Jurkat, Clone E6-1 (cell line): ENCODE measurements at regions not wholly inside any gene's neighbourhood (a gene's known extent, or its start where the extent isn't known, plus 50 kb on each side); places are given as distances from the start of the nearest gene placed in this dataset.
A peak's percentile ranks its signal among the peaks of the same experiment; 100 is the strongest.
"Not testable (repeated sequence)": the region's sequence is repeated elsewhere in the genome, so short reads cannot be mapped to it uniquely, and the experiment has no call there.

Source experiments
- DNase-seq: peaks from one replicate; pipeline ENCODE4 v3.0.0-alpha.2; 2011; ENCODE audit warnings: low read depth, low spot score
- H3K4me3 ChIP-seq: 2 replicates; pipeline ENCODE4 v1.5.1; 2011; ENCODE audit warnings: mild to moderate bottlenecking, low read length, control low read depth, moderate library complexity

- DNase-seq = peak; percentile 30
These were observed 643.3 kb downstream of the SOCS6 start for GRCh38 chr18:70931942-70932814.

GRCh38 chr18:70920840-70921374 lies 632.1 kb downstream of the SOCS6 start:
- DNase-seq = no peak
- no peak overlapping the region for H3K4me3 ChIP-seq

More at GRCh38 chr18:70931942-70932814, 643.3 kb downstream of the SOCS6 start:
- no peak overlapping the region for H3K4me3 ChIP-seq

- no peak for DNase-seq
- H3K4me3 ChIP-seq = no peak overlapping the region
These were observed 618.8 kb downstream of the SOCS6 start for GRCh38 chr18:70907673-70908072.

DNA sequence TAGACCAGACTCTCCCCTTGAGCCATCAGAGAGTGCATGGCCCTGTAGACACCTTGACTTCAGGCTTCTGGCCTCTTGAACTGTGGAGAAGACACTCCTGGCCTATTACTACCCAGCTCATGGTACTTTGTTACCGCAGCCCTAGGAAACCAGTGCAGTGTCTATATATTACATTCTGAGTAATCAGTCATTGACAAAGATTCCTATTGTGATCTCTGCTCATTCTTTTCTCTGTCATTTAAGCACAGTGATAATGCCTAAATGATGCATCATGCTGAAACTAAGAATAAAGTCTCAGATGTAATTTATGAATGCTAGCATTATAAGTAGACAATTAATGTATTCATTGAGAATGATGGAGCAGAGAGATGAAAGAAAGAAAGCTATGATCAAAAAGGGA lies 603.5 kb downstream of the SOCS6 start:
- DNase-seq = no peak

GRCh38 chr18:70870292-70870691 lies 581.4 kb downstream of the SOCS6 start:
- H3K4me3 ChIP-seq = no peak overlapping the region

More for the DNA sequence above, 603.5 kb downstream of the SOCS6 start:
- no peak overlapping the region for H3K4me3 ChIP-seq

DNA sequence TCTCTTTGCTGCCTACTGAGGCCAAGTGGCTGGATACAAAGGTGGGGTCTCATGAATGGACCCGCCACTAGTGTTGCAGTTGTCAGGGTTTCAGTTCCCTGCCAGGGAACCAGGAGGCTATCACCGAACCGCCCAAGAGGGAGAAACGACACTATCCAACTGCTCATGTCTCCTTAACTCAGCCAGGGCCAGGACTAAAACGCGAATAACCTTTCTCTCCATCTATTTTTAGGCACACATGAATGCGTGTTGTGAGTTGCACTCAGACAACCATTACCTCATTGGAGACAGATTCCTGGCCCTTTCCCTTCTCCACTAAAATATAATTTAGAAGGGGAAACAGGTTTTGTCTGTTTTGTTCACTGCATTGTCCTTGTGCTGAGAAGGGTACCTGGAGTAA lies 559.5 kb downstream of the SOCS6 start:
- H3K4me3 ChIP-seq = no peak overlapping the region
- no peak for DNase-seq

More at GRCh38 chr18:70870292-70870691, 581.4 kb downstream of the SOCS6 start:
- DNase-seq = no peak

DNA sequence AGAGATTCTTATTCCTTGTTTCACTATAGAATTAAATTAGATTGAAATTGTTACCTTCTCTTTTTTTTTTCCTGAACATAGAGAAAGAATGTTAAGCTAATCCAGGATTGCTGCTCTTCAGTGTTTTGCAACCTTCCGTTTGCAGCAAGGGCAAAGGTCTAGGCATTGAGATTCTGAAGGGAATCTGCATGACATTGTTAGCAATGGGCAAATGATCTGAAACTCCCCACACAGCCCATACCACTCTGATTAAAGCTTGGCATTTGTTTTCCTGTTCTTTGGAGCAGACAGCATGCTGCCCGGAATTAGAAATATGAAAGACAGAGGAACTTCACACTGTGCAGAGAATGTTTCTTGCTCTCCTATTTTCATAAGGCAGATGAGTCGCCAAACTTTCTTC lies 551.8 kb downstream of the SOCS6 start:
- no peak for DNase-seq
- no peak overlapping the region for H3K4me3 ChIP-seq

DNA sequence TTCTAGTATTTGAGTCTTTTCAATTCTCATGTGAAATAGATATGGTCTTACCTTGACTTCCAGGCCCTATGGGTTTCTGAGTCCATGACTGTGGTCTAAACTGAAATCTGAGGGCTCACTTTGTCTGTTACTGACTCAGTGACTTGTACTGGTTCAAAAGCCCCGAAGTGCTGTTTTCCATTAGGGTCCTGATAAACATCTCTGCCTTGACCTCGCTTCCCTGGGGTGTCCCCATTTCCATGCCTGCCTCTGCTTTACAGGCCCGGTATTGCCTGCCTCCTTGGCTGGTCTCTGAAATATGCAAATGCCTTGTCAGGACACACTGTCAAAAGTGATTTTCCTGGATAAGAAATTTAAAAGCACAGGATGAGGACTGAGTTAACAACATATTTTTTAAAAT lies 538.8 kb downstream of the SOCS6 start:
- DNase-seq = no peak
- no peak overlapping the region for H3K4me3 ChIP-seq

DNA sequence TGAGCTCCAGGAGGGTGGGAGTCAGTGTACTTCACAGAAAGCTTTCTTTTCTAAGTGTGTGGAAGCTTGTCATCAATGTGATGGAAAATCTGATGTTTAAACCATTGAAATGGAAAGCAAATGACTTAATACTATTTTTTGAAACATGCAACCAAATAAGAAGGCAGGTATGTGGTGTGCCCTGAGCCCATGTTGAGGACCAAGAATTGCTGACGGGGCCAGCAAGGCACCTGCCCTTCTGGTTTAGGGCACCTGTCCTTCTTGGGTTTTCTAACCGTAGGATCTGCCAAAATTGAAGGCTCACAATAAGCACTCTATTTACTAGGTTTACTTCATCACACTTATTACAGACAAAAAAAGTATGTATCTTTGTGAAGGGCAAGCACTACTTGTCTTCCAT lies 537.7 kb downstream of the SOCS6 start:
- no peak overlapping the region for H3K4me3 ChIP-seq
- DNase-seq = no peak

- H3K4me3 ChIP-seq = no peak overlapping the region
- DNase-seq = no peak
These were observed 533.8 kb downstream of the SOCS6 start for GRCh38 chr18:70822691-70823090.

DNA sequence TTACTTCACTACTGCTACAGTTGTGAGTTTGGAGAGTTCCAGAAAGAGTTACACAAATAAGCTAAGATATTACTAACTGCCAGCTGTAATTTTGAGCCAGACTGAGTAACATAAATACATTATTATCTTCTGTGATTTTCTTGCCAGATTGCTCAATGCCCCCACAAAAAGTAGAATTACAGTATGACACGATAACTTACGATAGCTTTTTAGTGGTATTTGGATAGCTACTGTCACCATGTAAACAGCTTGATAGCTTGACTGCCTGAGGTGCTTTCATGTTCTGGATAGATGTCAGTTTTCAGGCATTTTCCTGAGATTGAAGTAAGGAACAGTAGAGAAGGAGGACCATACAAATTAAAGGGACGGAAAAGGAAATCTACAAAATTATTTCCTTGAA lies 533.3 kb downstream of the SOCS6 start:
- H3K4me3 ChIP-seq = no peak overlapping the region
- DNase-seq = no peak

DNA sequence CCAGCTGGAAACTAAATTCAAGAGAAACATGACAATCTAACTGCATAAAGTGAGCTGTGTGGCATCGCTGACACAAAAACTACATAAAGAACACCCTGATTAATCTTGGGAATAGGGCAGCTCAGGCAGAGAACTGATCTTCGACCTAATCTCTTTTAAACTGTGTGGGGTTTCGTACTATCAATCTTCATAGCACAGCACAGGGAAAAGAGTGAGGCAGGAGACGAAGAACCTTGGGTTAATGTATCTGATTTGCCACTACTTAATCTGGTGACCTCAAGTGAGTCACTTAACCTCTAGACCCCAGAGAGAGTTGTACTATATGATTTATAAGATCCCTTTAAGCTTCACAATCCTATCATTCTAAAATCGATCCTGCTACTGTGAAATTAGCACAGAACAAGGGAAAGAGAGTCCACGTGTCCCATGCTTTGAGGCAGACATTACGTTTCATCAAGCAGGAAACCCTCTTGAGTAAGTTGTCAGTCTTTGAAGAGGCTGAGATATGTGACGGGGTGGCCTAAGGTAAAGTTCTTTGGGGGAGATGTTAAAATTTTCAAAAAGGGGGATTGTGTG lies 519.7 kb downstream of the SOCS6 start:
- DNase-seq = no peak
- no peak overlapping the region for H3K4me3 ChIP-seq

DNA sequence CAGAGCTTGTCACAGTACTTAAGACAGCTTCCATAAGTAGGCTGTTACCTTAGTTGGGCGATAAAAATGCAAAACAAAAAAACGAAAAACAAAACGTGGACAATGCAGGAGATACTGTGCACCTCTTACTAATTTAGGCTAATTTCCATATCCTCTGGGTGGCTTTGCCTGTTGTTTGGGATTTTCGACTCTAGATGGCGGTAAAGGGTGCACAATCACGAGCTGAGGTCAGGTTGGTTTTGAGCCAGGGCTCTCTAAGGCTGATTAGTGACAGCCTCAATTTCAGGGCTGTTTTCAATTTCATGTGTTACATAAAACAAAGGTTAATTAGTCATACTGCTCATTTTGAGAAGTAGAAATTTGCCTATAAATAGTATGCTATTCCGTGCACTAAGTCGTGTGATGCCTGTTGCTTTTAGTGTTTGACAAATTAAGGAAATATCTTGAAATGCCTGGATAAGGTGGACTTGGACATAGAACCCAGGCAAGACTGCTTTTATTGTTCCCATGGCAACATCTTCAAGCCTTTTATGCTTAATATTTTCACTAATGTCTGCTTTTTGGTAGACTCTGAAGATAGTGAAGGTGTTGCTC lies 493.1 kb downstream of the SOCS6 start:
- DNase-seq = peak; percentile 25
- no peak overlapping the region for H3K4me3 ChIP-seq

- not testable (repeated sequence) for H3K4me3 ChIP-seq, DNase-seq
These were observed 477.4 kb downstream of the SOCS6 start for GRCh38 chr18:70766254-70766653.

GRCh38 chr18:70762812-70763211 lies 474.0 kb downstream of the SOCS6 start:
- no peak for DNase-seq
- no peak overlapping the region for H3K4me3 ChIP-seq

DNA sequence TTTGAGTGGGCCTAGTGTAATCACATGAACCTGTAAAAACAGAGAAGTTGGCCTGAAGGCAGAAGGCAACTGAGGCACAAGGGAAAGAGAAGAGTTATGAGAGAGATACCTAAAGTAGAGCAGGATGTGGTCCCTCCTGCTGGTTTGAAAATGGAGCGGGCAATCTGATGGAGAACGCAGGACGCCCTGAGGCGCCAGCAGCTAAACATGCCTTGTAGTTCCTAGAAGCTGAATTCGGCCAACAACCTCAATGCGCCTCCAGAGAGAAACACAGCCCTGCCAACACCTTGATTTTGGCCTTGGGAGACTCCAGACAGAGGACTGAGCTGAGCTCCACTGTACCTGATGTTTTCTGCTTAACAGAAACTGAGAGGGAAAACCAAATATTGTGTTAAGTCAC lies 469.9 kb downstream of the SOCS6 start:
- DNase-seq = no peak
- no peak overlapping the region for H3K4me3 ChIP-seq

DNA sequence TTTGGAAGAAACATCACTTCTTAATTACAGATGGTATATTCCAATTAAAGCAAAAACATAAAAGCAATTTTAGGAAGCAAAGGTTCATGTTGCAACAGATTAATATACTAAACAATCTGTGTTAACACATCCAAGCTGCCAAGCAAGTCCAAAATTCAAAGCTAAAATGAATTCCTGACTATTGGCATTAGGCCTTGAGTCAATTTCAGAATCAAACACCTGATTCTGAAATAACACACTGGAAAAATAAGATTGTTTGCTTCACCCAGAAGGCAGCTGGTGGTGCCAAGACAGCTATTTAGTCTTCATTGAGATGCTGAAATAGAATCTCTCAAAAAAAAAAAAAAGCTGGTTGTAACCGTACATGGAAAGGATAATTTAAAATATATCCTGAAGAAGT lies 465.6 kb downstream of the SOCS6 start:
- H3K4me3 ChIP-seq = no peak overlapping the region
- DNase-seq = no peak

DNA sequence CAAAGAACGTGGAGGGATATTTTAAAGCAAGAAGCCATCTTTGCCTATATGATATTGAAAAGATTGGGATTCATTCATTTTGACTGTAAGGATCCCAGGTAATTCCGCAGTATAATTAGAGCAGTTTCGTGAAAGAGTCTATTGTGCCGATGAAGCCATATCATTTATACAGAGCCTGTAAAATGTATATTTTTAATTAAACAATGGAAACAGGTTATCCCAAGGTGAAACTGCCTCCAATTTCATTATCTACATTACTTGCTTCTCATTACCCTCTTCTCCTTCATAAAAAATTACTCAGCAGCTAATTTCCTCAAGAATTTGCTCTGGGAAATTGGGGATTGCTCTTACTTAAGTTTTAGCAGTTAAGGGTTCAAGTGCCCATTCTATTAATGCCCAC lies 444.1 kb downstream of the SOCS6 start:
- DNase-seq = no peak

GRCh38 chr18:70732188-70732587 lies 443.3 kb downstream of the SOCS6 start:
- no peak for DNase-seq
- H3K4me3 ChIP-seq = no peak overlapping the region

More for the DNA sequence above, 444.1 kb downstream of the SOCS6 start:
- no peak overlapping the region for H3K4me3 ChIP-seq

GRCh38 chr18:70720607-70721006 lies 431.8 kb downstream of the SOCS6 start:
- no peak for DNase-seq
- no peak overlapping the region for H3K4me3 ChIP-seq
